PC-3 (cell line): ENCODE measurements at regions not wholly inside any gene's neighbourhood (a gene's known extent, or its start where the extent isn't known, plus 50 kb on each side); places are given as distances from the start of the nearest gene placed in this dataset.

ENCODE experiments used
- CTCF ChIP-seq: fragments of 300-600 bp; sonication (generic); conservative IDR thresholded peaks from 2 replicates; pipeline ENCODE4 v1.5.1; 2017; ENCODE audit warnings: antibody characterized with exemption, low read depth, mild to moderate bottlenecking, low read length
- EZH2 ChIP-seq: fragments of 300-600 bp; sonication (generic); IDR thresholded peaks from one replicate; pipeline ENCODE4 v1.6.1; 2017; ENCODE audit warnings: antibody characterized with exemption, mild to moderate bottlenecking, low read length; ENCODE audit not compliant: unreplicated experiment

GRCh38 chr3:96678325-96678724, 136.1 kb upstream of the EPHA6 start:
- TF ChIP-seq CTCF (no peak), EZH2 (no peak)
